ENCODE measurements at regions not wholly inside any gene's neighbourhood (a gene's known extent, or its start where the extent isn't known, plus 50 kb on each side); places are given as distances from the start of the nearest gene placed in this dataset.
A peak's percentile ranks its signal among the peaks of the same experiment; 100 is the strongest.
"Not testable (repeated sequence)": the region's sequence is repeated elsewhere in the genome, so short reads cannot be mapped to it uniquely, and the experiment has no call there.

- peaks cover 13% of the 10 kb centered on the region for H3K27me3 Mint-ChIP-seq (ENCODE audit: low read depth)
- H3K27ac Mint-ChIP-seq: no peak overlapping the region
- no peak for DNase-seq (ENCODE audit: low spot score)
- no peaks in the 10 kb centered on the region for H3K36me3 Mint-ChIP-seq (ENCODE audit: low read depth)
- H3K4me1 Mint-ChIP-seq (ENCODE audit: low read depth): no peaks in the 10 kb centered on the region
- no peaks in the 10 kb centered on the region for H3K9me3 Mint-ChIP-seq
- H3K4me3 Mint-ChIP-seq: no peak overlapping the region
Measured at GRCh38 chr2:88859461-88859860, 168.0 kb downstream of the RPIA start.

- no peaks in the 10 kb centered on the region for H3K9me3 Mint-ChIP-seq
- H3K4me1 Mint-ChIP-seq (ENCODE audit: low read depth): no peaks in the 10 kb centered on the region
- H3K4me3 Mint-ChIP-seq: no peak overlapping the region
- H3K27me3 Mint-ChIP-seq (ENCODE audit: low read depth): peaks cover 17% of the 10 kb centered on the region
- no peaks in the 10 kb centered on the region for H3K36me3 Mint-ChIP-seq (ENCODE audit: low read depth)
- H3K27ac Mint-ChIP-seq: no peak overlapping the region
- DNase-seq (ENCODE audit: low spot score): no peak
Measured at GRCh38 chr2:88860421-88861075, 169.1 kb downstream of the RPIA start.

GRCh38 chr2:88865801-88866371 lies 174.4 kb downstream of the RPIA start:
- no peak overlapping the region for H3K27ac Mint-ChIP-seq
- H3K4me1 Mint-ChIP-seq (ENCODE audit: low read depth): no peaks in the 10 kb centered on the region
- H3K9me3 Mint-ChIP-seq: no peaks in the 10 kb centered on the region
- no peaks in the 10 kb centered on the region for H3K36me3 Mint-ChIP-seq (ENCODE audit: low read depth)
- DNase-seq (ENCODE audit: low spot score): no peak
- no peak overlapping the region for H3K4me3 Mint-ChIP-seq
- peaks cover 31% of the 10 kb centered on the region for H3K27me3 Mint-ChIP-seq (ENCODE audit: low read depth)

GRCh38 chr2:88866756-88867155 lies 175.3 kb downstream of the RPIA start:
- H3K36me3 Mint-ChIP-seq (ENCODE audit: low read depth): no peaks in the 10 kb centered on the region
- DNase-seq (ENCODE audit: low spot score): no peak
- no peak overlapping the region for H3K4me3 Mint-ChIP-seq
- no peaks in the 10 kb centered on the region for H3K9me3 Mint-ChIP-seq
- peaks cover 33% of the 10 kb centered on the region for H3K27me3 Mint-ChIP-seq (ENCODE audit: low read depth)
- no peak overlapping the region for H3K27ac Mint-ChIP-seq
- no peaks in the 10 kb centered on the region for H3K4me1 Mint-ChIP-seq (ENCODE audit: low read depth)

GRCh38 chr2:88868861-88869260 lies 177.4 kb downstream of the RPIA start:
- Mint-ChIP-seq H3K4me3 (no peak overlapping the region), H3K27ac (no peak overlapping the region)

GRCh38 chr2:88870267-88870839 lies 178.9 kb downstream of the RPIA start:
- peaks cover 23% of the 10 kb centered on the region for H3K27me3 Mint-ChIP-seq (ENCODE audit: low read depth)
- DNase-seq (ENCODE audit: low spot score): no peak
- no peaks in the 10 kb centered on the region for H3K9me3 Mint-ChIP-seq
- no peak overlapping the region for H3K4me3 Mint-ChIP-seq
- H3K4me1 Mint-ChIP-seq (ENCODE audit: low read depth): no peaks in the 10 kb centered on the region
- H3K36me3 Mint-ChIP-seq (ENCODE audit: low read depth): no peaks in the 10 kb centered on the region
- H3K27ac Mint-ChIP-seq: no peak overlapping the region

More at GRCh38 chr2:88868861-88869260, 177.4 kb downstream of the RPIA start:
- no peak for DNase-seq (ENCODE audit: low spot score)
- Mint-ChIP-seq H3K27me3 (ENCODE audit: low read depth) (peaks cover 33% of the 10 kb centered on the region), H3K36me3 (ENCODE audit: low read depth) (no peaks in the 10 kb centered on the region), H3K4me1 (ENCODE audit: low read depth) (no peaks in the 10 kb centered on the region), H3K9me3 (no peaks in the 10 kb centered on the region)

- Mint-ChIP-seq H3K27ac (no peak overlapping the region), H3K4me3 (no peak overlapping the region), H3K36me3 (ENCODE audit: low read depth) (no peaks in the 10 kb centered on the region), H3K27me3 (ENCODE audit: low read depth) (peaks cover 18% of the 10 kb centered on the region), H3K4me1 (ENCODE audit: low read depth) (no peaks in the 10 kb centered on the region), H3K9me3 (no peaks in the 10 kb centered on the region)
- no peak for DNase-seq (ENCODE audit: low spot score)
Measured at GRCh38 chr2:88871336-88871735, 179.9 kb downstream of the RPIA start.

GRCh38 chr2:88873620-88874019 lies 182.1 kb downstream of the RPIA start:
- DNase-seq (ENCODE audit: low spot score): no peak
- H3K27ac Mint-ChIP-seq: no peak overlapping the region
- no peak overlapping the region for H3K4me3 Mint-ChIP-seq
- H3K27me3 Mint-ChIP-seq (ENCODE audit: low read depth): peaks cover 6% of the 10 kb centered on the region
- no peaks in the 10 kb centered on the region for H3K9me3 Mint-ChIP-seq
- H3K4me1 Mint-ChIP-seq (ENCODE audit: low read depth): no peaks in the 10 kb centered on the region
- no peaks in the 10 kb centered on the region for H3K36me3 Mint-ChIP-seq (ENCODE audit: low read depth)

GRCh38 chr2:88874063-88874657 lies 182.7 kb downstream of the RPIA start:
- H3K4me3 Mint-ChIP-seq: no peak overlapping the region
- H3K36me3 Mint-ChIP-seq (ENCODE audit: low read depth): no peaks in the 10 kb centered on the region
- H3K4me1 Mint-ChIP-seq (ENCODE audit: low read depth): no peaks in the 10 kb centered on the region
- no peaks in the 10 kb centered on the region for H3K9me3 Mint-ChIP-seq
- peaks cover 4% of the 10 kb centered on the region for H3K27me3 Mint-ChIP-seq (ENCODE audit: low read depth)
- peak; percentile 16 for DNase-seq (ENCODE audit: low spot score)
- no peak overlapping the region for H3K27ac Mint-ChIP-seq

- no peaks in the 10 kb centered on the region for H3K36me3 Mint-ChIP-seq (ENCODE audit: low read depth)
- H3K4me3 Mint-ChIP-seq: no peak overlapping the region
- no peaks in the 10 kb centered on the region for H3K9me3 Mint-ChIP-seq
- no peaks in the 10 kb centered on the region for H3K4me1 Mint-ChIP-seq (ENCODE audit: low read depth)
- peaks cover 4% of the 10 kb centered on the region for H3K27me3 Mint-ChIP-seq (ENCODE audit: low read depth)
- no peak for DNase-seq (ENCODE audit: low spot score)
- H3K27ac Mint-ChIP-seq: no peak overlapping the region
Measured at GRCh38 chr2:88875736-88876135, 184.3 kb downstream of the RPIA start.

- no peak overlapping the region for H3K4me3 Mint-ChIP-seq
- no peaks in the 10 kb centered on the region for H3K9me3 Mint-ChIP-seq
- no peaks in the 10 kb centered on the region for H3K36me3 Mint-ChIP-seq (ENCODE audit: low read depth)
- no peak for DNase-seq (ENCODE audit: low spot score)
- H3K27me3 Mint-ChIP-seq (ENCODE audit: low read depth): peaks cover 9% of the 10 kb centered on the region
- H3K4me1 Mint-ChIP-seq (ENCODE audit: low read depth): no peaks in the 10 kb centered on the region
- no peak overlapping the region for H3K27ac Mint-ChIP-seq
Measured at GRCh38 chr2:88880441-88880953, 189.0 kb downstream of the RPIA start.

GRCh38 chr2:88885275-88885674 lies 193.8 kb downstream of the RPIA start:
- Mint-ChIP-seq H3K36me3 (ENCODE audit: low read depth) (no peaks in the 10 kb centered on the region), H3K4me1 (ENCODE audit: low read depth) (no peaks in the 10 kb centered on the region), H3K27me3 (ENCODE audit: low read depth) (peaks cover 11% of the 10 kb centered on the region), H3K4me3 (no peak overlapping the region), H3K27ac (no peak overlapping the region), H3K9me3 (no peaks in the 10 kb centered on the region)
- DNase-seq (ENCODE audit: low spot score): no peak

GRCh38 chr2:88885679-88886416 lies 194.4 kb downstream of the RPIA start:
- no peak overlapping the region for H3K27ac Mint-ChIP-seq
- H3K36me3 Mint-ChIP-seq (ENCODE audit: low read depth): no peaks in the 10 kb centered on the region
- no peaks in the 10 kb centered on the region for H3K4me1 Mint-ChIP-seq (ENCODE audit: low read depth)
- H3K9me3 Mint-ChIP-seq: no peaks in the 10 kb centered on the region
- H3K27me3 Mint-ChIP-seq (ENCODE audit: low read depth): peaks cover 11% of the 10 kb centered on the region
- no peak overlapping the region for H3K4me3 Mint-ChIP-seq
- DNase-seq (ENCODE audit: low spot score): no peak

GRCh38 chr2:88887466-88887865 lies 196.0 kb downstream of the RPIA start:
- not testable (repeated sequence) for H3K27me3 Mint-ChIP-seq (ENCODE audit: low read depth); DNase-seq (ENCODE audit: low spot score); H3K36me3 Mint-ChIP-seq (ENCODE audit: low read depth); H3K9me3 Mint-ChIP-seq; H3K4me3 Mint-ChIP-seq; H3K4me1 Mint-ChIP-seq (ENCODE audit: low read depth); H3K27ac Mint-ChIP-seq

All from T-helper 2 cell treated with Interferon-gamma antibody and Interleukin-4, amounts not matched to agents 5 μg/mL and 100 μg/mL, for 36 hours (primary cell).